IMR-90 (cell line): ENCODE measurements at regions not wholly inside any gene's neighbourhood (a gene's known extent, or its start where the extent isn't known, plus 50 kb on each side); places are given as distances from the start of the nearest gene placed in this dataset.

Experiments
- ATAC-seq: fragments of 200-7000 bp; cut with Tn5 transposase; 2 replicates; pipeline ENCODE4 v1.9.1; 2020; ENCODE audit warnings: low read depth, mild to moderate bottlenecking, moderate library complexity
- BruUV-seq: library from RNA; stranded (reverse); fragments of 400-500 nt; replicated peaks from 2 replicates; lab custom pipeline; 2021; lab: Mats Ljungman, UMichigan
- CTCF ChIA-PET: fragments of 300-600 bp; formaldehyde crosslinking; extraction: SDS; loops from one replicate; lab custom pipeline; 2021; ENCODE audit warnings: antibody characterized with exemption; lab: Yijun Ruan, JAX
- POLR2A ChIA-PET: fragments of 300-600 bp; sonication (Branson Sonifier 250); formaldehyde crosslinking; loops from one replicate; lab custom pipeline; 2022; ENCODE audit warnings: antibody characterized with exemption; ENCODE audit not compliant: unreplicated experiment; lab: Charles Lee
- DNase-seq: peaks from one replicate; pipeline ENCODE4 v3.0.0; 2013
- H2AFZ ChIP-seq: replicated peaks from 2 replicates; pipeline ENCODE3; 2013; ENCODE audit warnings: low read length, mild to moderate bottlenecking; ENCODE audit not compliant: poor library complexity
- H2AK5ac ChIP-seq: 2 replicates; pipeline ENCODE4 v1.6.1; 2013; ENCODE audit warnings: low read depth, low read length, inconsistent platforms
- H2AK9ac ChIP-seq: replicated peaks from 2 replicates; pipeline ENCODE3; 2013; ENCODE audit warnings: mild to moderate bottlenecking, low read depth, low read length, moderate library complexity; ENCODE audit not compliant: poor library complexity
- H2BK120ac ChIP-seq: 2 replicates; pipeline ENCODE4 v1.6.1; 2013; ENCODE audit warnings: low read depth, low read length, inconsistent platforms
- H2BK15ac ChIP-seq: 3 replicates; pipeline ENCODE4 v1.6.1; 2013; ENCODE audit warnings: low read depth, low read length, inconsistent platforms
- H2BK20ac ChIP-seq: 2 replicates; pipeline ENCODE4 v1.6.1; 2013; ENCODE audit warnings: low read depth, mild to moderate bottlenecking, inconsistent platforms, low read length, moderate library complexity
- H2BK5ac ChIP-seq: 2 replicates; pipeline ENCODE4 v1.6.1; 2013; ENCODE audit warnings: mild to moderate bottlenecking, low read depth, low read length, inconsistent platforms; ENCODE audit not compliant: poor library complexity, severe bottlenecking
- H3K14ac ChIP-seq: replicated peaks from 2 replicates; pipeline ENCODE4 v1.6.1; 2013; ENCODE audit warnings: low read depth, low read length, inconsistent platforms
- H3K18ac ChIP-seq: 2 replicates; pipeline ENCODE4 v1.6.1; 2013; ENCODE audit warnings: low read depth, low read length, control low read depth
- H3K23ac ChIP-seq: 2 replicates; pipeline ENCODE4 v1.6.1; 2013; ENCODE audit warnings: low read depth, low read length, inconsistent platforms
- H3K27ac ChIP-seq: 2 replicates; pipeline ENCODE4 v1.5.1; 2013; ENCODE audit warnings: mild to moderate bottlenecking, control low read depth, low read length; ENCODE audit not compliant: insufficient read depth
- H3K27me3 ChIP-seq: 2 replicates; pipeline ENCODE4 v1.6.1; 2013; ENCODE audit warnings: low read length; ENCODE audit not compliant: control insufficient read depth, insufficient read depth
- H3K36me3 ChIP-seq: 2 replicates; pipeline ENCODE4 v1.6.1; 2013; ENCODE audit warnings: low read length, mixed read lengths; ENCODE audit not compliant: control insufficient read depth, insufficient read depth
- H3K4ac ChIP-seq: 2 replicates; pipeline ENCODE4 v1.6.1; 2013; ENCODE audit warnings: low read depth, low read length, inconsistent platforms
- H3K4me1 ChIP-seq: 2 replicates; pipeline ENCODE4 v1.6.1; 2013; ENCODE audit warnings: low read length, mixed read lengths; ENCODE audit not compliant: control insufficient read depth, insufficient read depth
- H3K4me2 ChIP-seq: 2 replicates; pipeline ENCODE4 v1.6.1; 2013; ENCODE audit warnings: low read depth, mild to moderate bottlenecking, control low read depth, low read length, moderate library complexity
- H3K4me3 ChIP-seq: 2 replicates; pipeline ENCODE4 v1.5.1; 2013; ENCODE audit warnings: low read depth, mild to moderate bottlenecking, control low read depth, low read length, moderate library complexity; ENCODE audit not compliant: insufficient read depth
- H3K56ac ChIP-seq: 2 replicates; pipeline ENCODE4 v1.6.1; 2013; ENCODE audit warnings: low read length, inconsistent platforms; ENCODE audit not compliant: insufficient read depth; ENCODE audit errors: extremely low read depth
- H3K79me1 ChIP-seq, 2 experiments: 2 replicates each; pipeline ENCODE4 v1.6.1; 2013; ENCODE audit warnings: low read length in 2 of 2, inconsistent platforms in 1 of 2, low read depth in 1 of 2
- H3K9ac ChIP-seq: 2 replicates; pipeline ENCODE4 v1.6.1; 2013; ENCODE audit warnings: low read depth, low read length, control low read depth
- H3K9me1 ChIP-seq: 2 replicates; pipeline ENCODE4 v1.6.1; 2013; ENCODE audit warnings: low read length, inconsistent platforms; ENCODE audit not compliant: insufficient read depth
- H3K9me3 ChIP-seq: 2 replicates; pipeline ENCODE4 v1.6.1; 2013; ENCODE audit warnings: low read length; ENCODE audit not compliant: control insufficient read depth, insufficient read depth
- H4K20me1 ChIP-seq: 2 replicates; pipeline ENCODE4 v1.6.1; 2013; ENCODE audit warnings: low read length, inconsistent platforms; ENCODE audit not compliant: insufficient read depth
- H4K5ac ChIP-seq: 2 replicates; pipeline ENCODE4 v1.6.1; 2013; ENCODE audit warnings: mild to moderate bottlenecking, low read depth, low read length, control low read depth
- H4K8ac ChIP-seq, 2 experiments: 2 replicates each; pipeline ENCODE4 v1.6.1; 2013; ENCODE audit warnings: low read depth in 2 of 2, low read length in 2 of 2, control low read depth in 1 of 2, inconsistent platforms in 1 of 2
- H4K91ac ChIP-seq: 2 replicates; pipeline ENCODE4 v1.6.1; 2013; ENCODE audit warnings: low read depth, low read length, inconsistent platforms; ENCODE audit not compliant: insufficient read depth
- BHLHE40 ChIP-seq: fragments of 150-350 bp; IDR thresholded peaks from 2 replicates; pipeline ENCODE4 v1.6.1; 2016; ENCODE audit warnings: mild to moderate bottlenecking, low read depth, low read length
- CEBPB ChIP-seq: IDR thresholded peaks from 2 replicates; pipeline ENCODE4 v1.6.1; 2012; ENCODE audit warnings: low read depth, low read length, improper control_type of control experiment
- CHD1 ChIP-seq: IDR thresholded peaks from 2 replicates; pipeline ENCODE4 v1.6.1; 2012; ENCODE audit warnings: low read depth, low read length, improper control_type of control experiment
- CTCF ChIP-seq: conservative IDR thresholded peaks from 2 replicates; pipeline ENCODE4 v1.5.1; 2012; ENCODE audit warnings: mild to moderate bottlenecking, low read depth, low read length, improper control_type of control experiment
- ELK1 ChIP-seq: fragments of 150-350 bp; IDR thresholded peaks from 2 replicates; pipeline ENCODE4 v1.6.1; 2016; ENCODE audit warnings: low read depth, mild to moderate bottlenecking, low read length, moderate library complexity, borderline replicate concordance
- FOS ChIP-seq: fragments of 150-350 bp; IDR thresholded peaks from 2 replicates; pipeline ENCODE4 v1.6.1; 2016; ENCODE audit warnings: low read depth, low read length
- MAFK ChIP-seq: IDR thresholded peaks from 2 replicates; pipeline ENCODE4 v1.6.1; 2012; ENCODE audit warnings: low read depth, low read length, improper control_type of control experiment
- MAZ ChIP-seq: IDR thresholded peaks from 2 replicates; pipeline ENCODE4 v1.6.1; 2012; ENCODE audit warnings: low read depth, mild to moderate bottlenecking, low read length, improper control_type of control experiment, moderate library complexity, borderline replicate concordance
- MXI1 ChIP-seq: IDR thresholded peaks from 2 replicates; pipeline ENCODE4 v1.6.1; 2012; ENCODE audit warnings: low read depth, mild to moderate bottlenecking, low read length, moderate library complexity, borderline replicate concordance
- NFE2L2 ChIP-seq: fragments of 150-350 bp; IDR thresholded peaks from 2 replicates; pipeline ENCODE4 v1.6.1; 2016; ENCODE audit warnings: low read depth, mild to moderate bottlenecking, low read length
- POLR2A ChIP-seq: IDR thresholded peaks from 2 replicates; pipeline ENCODE4 v1.6.1; 2012; ENCODE audit warnings: mild to moderate bottlenecking, low read depth, low read length
- RAD21 ChIP-seq: IDR thresholded peaks from 2 replicates; pipeline ENCODE4 v1.6.1; 2012; ENCODE audit warnings: low read length, improper control_type of control experiment
- RCOR1 ChIP-seq: IDR thresholded peaks from 2 replicates; pipeline ENCODE4 v1.6.1; 2012; ENCODE audit warnings: mild to moderate bottlenecking, low read length, improper control_type of control experiment; ENCODE audit not compliant: insufficient replicate concordance
- RFX5 ChIP-seq: IDR thresholded peaks from 2 replicates; pipeline ENCODE4 v1.8.0; 2012; ENCODE audit warnings: low read depth, mild to moderate bottlenecking, low read length, moderate library complexity
- SMC3 ChIP-seq: fragments of 150-350 bp; IDR thresholded peaks from 2 replicates; pipeline ENCODE4 v1.6.1; 2016; ENCODE audit warnings: low read depth, mild to moderate bottlenecking, antibody characterized with exemption, low read length, moderate library complexity
- USF2 ChIP-seq: fragments of 150-350 bp; IDR thresholded peaks from 2 replicates; pipeline ENCODE4 v1.6.1; 2017; ENCODE audit warnings: mild to moderate bottlenecking, antibody characterized with exemption, low read length, low read depth
- WGBS, 2 experiments: methylation state at CpG; one replicate each; pipeline versions ENCODE4 v1.1.5 to v1.1.7; 2013; ENCODE audit warnings: missing lambda C conversion rate in 2 of 2; ENCODE audit not compliant: insufficient read length in 1 of 2; ENCODE audit errors: extremely low coverage in 2 of 2; 5-methylcytosine and 5-hydroxymethylcytosine counted together
- dilution Hi-C: fragments of 300-500 bp; cut with HindIII; formaldehyde crosslinking; loops from one replicate; pipeline ENCODE4 v1.14.3; 2018; ENCODE audit warnings: low sequenced_read_pairs; ENCODE audit not compliant: unreplicated experiment
- in situ Hi-C: fragments of 300-500 bp; cut with MboI; formaldehyde crosslinking; loops from 3 replicates; pipeline ENCODE4 v1.14.3; 2019; ENCODE audit warnings: low sequenced_read_pairs, inconsistent platforms, mixed read lengths
- intact Hi-C: fragments of 100-400 bp; cut with micrococcal nuclease; formaldehyde crosslinking; loops from 2 replicates; pipeline ENCODE4 v1.10.0; 2022

GRCh38 chr20:43337036-43337435 lies 120.7 kb upstream of the SRSF6 start:
- Histone ChIP-seq H4K8ac (no peak overlapping the region), H2AK9ac (no peak overlapping the region), H3K9me1 (no peaks in the 10 kb centered on the region), H3K79me1 (no peaks in the 10 kb centered on the region), H2AFZ (no peak overlapping the region), H2AK5ac (no peak overlapping the region), H3K9ac (no peak overlapping the region), H3K18ac (no peak overlapping the region), H3K27me3 (no peaks in the 10 kb centered on the region), H4K91ac (no peak overlapping the region), H3K56ac (no peak overlapping the region), H2BK15ac (no peak overlapping the region), H3K36me3 (no peaks in the 10 kb centered on the region), H3K27ac (no peak overlapping the region), H4K20me1 (no peaks in the 10 kb centered on the region), H2BK20ac (no peak overlapping the region), H4K5ac (no peak overlapping the region), H3K4ac (no peak overlapping the region), H3K14ac (no peak overlapping the region), H3K4me3 (no peak overlapping the region), H3K9me3 (peaks cover 14% of the 10 kb centered on the region; the same call in 1 of the 2 replicates), H3K4me1 (no peaks in the 10 kb centered on the region), H2BK120ac (no peak overlapping the region), H2BK5ac (no peak overlapping the region), H3K4me2 (no peak overlapping the region), H3K23ac (no peak overlapping the region)
- intact Hi-C loops, result no loop called here
- no CpG with 5 or more reads among the region's 7 CpGs for WGBS, 2 experiments
- no peak for TF ChIP-seq CHD1
- TF ChIP-seq NFE2L2, result no peak
- TF ChIP-seq MAFK, result no peak
- TF ChIP-seq FOS, result no peak
- TF ChIP-seq CTCF, result no peak
- no peak for TF ChIP-seq MAZ
- no peak for TF ChIP-seq RFX5
- TF ChIP-seq RAD21, result no peak
- no peak for TF ChIP-seq USF2
- TF ChIP-seq BHLHE40, result no peak
- TF ChIP-seq MXI1, result no peak
- no peak for TF ChIP-seq POLR2A
- no peak for TF ChIP-seq RCOR1
- no peak for TF ChIP-seq SMC3
- no peak for TF ChIP-seq CEBPB
- no peak for TF ChIP-seq ELK1
- POLR2A ChIA-PET, result no interaction called here
- no peak for ATAC-seq
- CTCF ChIA-PET, result no interaction called here
- DNase-seq, result no peak
- in situ Hi-C loops, result no loop called here
- dilution Hi-C loops, result no loop called here
- no TSS peak for BruUV-seq
